ENCODE measurements at regions not wholly inside any gene's neighbourhood (a gene's known extent, or its start where the extent isn't known, plus 50 kb on each side); places are given as distances from the start of the nearest gene placed in this dataset.

DNA sequence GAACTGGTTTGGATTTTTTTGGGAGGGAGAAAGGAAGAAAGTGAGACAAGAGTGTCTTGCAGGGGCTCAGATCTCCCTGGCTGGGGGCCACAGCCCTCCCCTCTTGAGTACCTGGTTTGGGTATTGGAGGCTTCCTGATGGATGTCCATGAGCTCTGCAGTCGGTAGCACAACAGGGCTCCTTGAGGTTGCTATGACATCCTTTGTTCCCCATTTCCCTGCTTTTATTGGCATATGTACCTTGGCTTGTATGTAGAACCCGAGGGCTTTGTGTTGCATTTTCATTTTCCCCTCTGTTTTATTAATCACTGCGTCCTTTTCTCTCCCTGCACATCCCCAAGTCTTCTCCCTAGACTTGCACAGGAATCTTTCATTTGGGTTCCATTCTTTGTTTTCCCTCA lies 355.5 kb upstream of the TSHZ2 start:
- POLR2A ChIA-PET (ENCODE audit: partially characterized antibody) = no interaction called here
- no peak for FAIRE-seq
- H3K23me2 ChIP-seq (ENCODE audit: low read depth, low read length) = no peaks in the 10 kb centered on the region
- TF ChIP-seq, protein P1, sequence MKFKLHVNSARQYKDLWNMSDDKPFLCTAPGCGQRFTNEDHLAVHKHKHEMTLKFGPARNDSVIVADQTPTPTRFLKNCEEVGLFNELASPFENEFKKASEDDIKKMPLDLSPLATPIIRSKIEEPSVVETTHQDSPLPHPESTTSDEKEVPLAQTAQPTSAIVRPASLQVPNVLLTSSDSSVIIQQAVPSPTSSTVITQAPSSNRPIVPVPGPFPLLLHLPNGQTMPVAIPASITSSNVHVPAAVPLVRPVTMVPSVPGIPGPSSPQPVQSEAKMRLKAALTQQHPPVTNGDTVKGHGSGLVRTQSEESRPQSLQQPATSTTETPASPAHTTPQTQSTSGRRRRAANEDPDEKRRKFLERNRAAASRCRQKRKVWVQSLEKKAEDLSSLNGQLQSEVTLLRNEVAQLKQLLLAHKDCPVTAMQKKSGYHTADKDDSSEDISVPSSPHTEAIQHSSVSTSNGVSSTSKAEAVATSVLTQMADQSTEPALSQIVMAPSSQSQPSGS (IDR thresholded peaks at IDR 0.05; ENCODE audit: low read length) = no peak

More for the DNA sequence above, 355.5 kb upstream of the TSHZ2 start:
- Histone ChIP-seq H3K4me1 (replicated peaks in 1 of 4; ENCODE audit: control insufficient read depth in 3 of 4, insufficient read depth in 4 of 4, low read length in 3 of 4) (peaks cover 0 to 12% (median 3%) of the 10 kb centered on the region in 4 experiments; a peak in 4 of 7 replicates), H2AK5ac (ENCODE audit: low read depth, low read length) (no peak overlapping the region), H3K79me1 (ENCODE audit: low read depth, low read length) (no peaks in the 10 kb centered on the region), H4K8ac (ENCODE audit: extremely low read depth, insufficient read depth, low read length) (no peak overlapping the region), H2AFZ (ENCODE audit: low read length) (peak overlapping the region; percentile 77; the same call in 1 of the 2 replicates), H2BK15ac (ENCODE audit: low read length) (no peak overlapping the region), H4K5ac (ENCODE audit: insufficient read length, low read depth, low read length) (no peak overlapping the region), H4K91ac (replicated peaks; ENCODE audit: insufficient read length, low read length) (no peak overlapping the region), H3K4me2 (ENCODE audit: insufficient read depth in 1 of 2, low read depth in 2 of 2, low read length in 2 of 2) (no peak overlapping the region), H3K9ac (replicated peaks in 1 of 4; ENCODE audit: extremely low read depth in 1 of 4, low read depth in 3 of 4, low read length in 3 of 4) (no peak overlapping the region), H2BK120ac (replicated peaks; ENCODE audit: low read depth, low read length) (no peak overlapping the region), H3K27ac (ENCODE audit: low read depth, low read length) (no peak overlapping the region), H3K36me3 (ENCODE audit: control insufficient read depth in 2 of 4, insufficient read depth in 4 of 4, low read length in 3 of 4) (no peaks in the 10 kb centered on the region), H2BK5ac (ENCODE audit: low read depth, low read length) (no peak overlapping the region), H3K27me3 (replicated peaks in 1 of 4; ENCODE audit: control insufficient read depth in 3 of 4, extremely low read depth in 1 of 4, insufficient read depth in 3 of 4, low read length in 3 of 4) (no peaks in the 10 kb centered on the region), H3K9me3 (ENCODE audit: insufficient read depth in 2 of 2, low read depth in 1 of 2, low read length in 1 of 2) (no peaks in the 10 kb centered on the region), H3K23ac (ENCODE audit: insufficient read length) (no peak overlapping the region), H3K14ac (ENCODE audit: insufficient read length) (no peak overlapping the region), H2BK12ac (ENCODE audit: low read depth, low read length) (no peak overlapping the region), H4K20me1 (replicated peaks in 1 of 2; ENCODE audit: control insufficient read depth in 1 of 2, insufficient read depth in 2 of 2, low read length in 2 of 2) (no peaks in the 10 kb centered on the region), H3K4me3 (ENCODE audit: extremely low read depth in 1 of 4, insufficient read depth in 2 of 4, low read depth in 3 of 4, low read length in 4 of 4) (no peak overlapping the region), H3K18ac (ENCODE audit: extremely low read depth, low read length) (no peak overlapping the region), H2BK20ac (ENCODE audit: low read length) (no peak overlapping the region), H3K79me2 (ENCODE audit: control insufficient read depth in 1 of 2, insufficient read depth in 2 of 2, low read length in 2 of 2) (no peaks in the 10 kb centered on the region), H3K56ac (replicated peaks; ENCODE audit: insufficient read length, low read depth, low read length) (no peak overlapping the region), H3K4ac (replicated peaks; ENCODE audit: insufficient read length, low read depth, low read length) (no peak overlapping the region)
- DNase-seq (ENCODE audit: low read depth in 1 of 2, low spot score in 2 of 2) = no peak
- CTCF ChIA-PET (ENCODE audit: partially characterized antibody) = interaction anchor here (0.7 to 1.1 kb wide), 3 partner anchors 12 to 35 kb away, joined by 3 read pairs; no protein-coding TSS in a partner anchor
- 54% methylated on average over 3 of the region's 3 CpGs; no CpG with 5 or more reads in 1 of the 2 experiments for WGBS, 2 experiments (ENCODE audit: extremely low coverage in 1 of 2, insufficient coverage in 1 of 2, insufficient read length in 1 of 2, insufficient replicate concordance in 2 of 2, low coverage in 1 of 2, low lambda C conversion rate in 2 of 2, missing lambda C conversion rate in 1 of 2)

Data from H1 (cell line).